HG02870 (cell line): ENCODE measurements at regions not wholly inside any gene's neighbourhood (a gene's known extent, or its start where the extent isn't known, plus 50 kb on each side); places are given as distances from the start of the nearest gene placed in this dataset.
"Not testable (repeated sequence)": the region's sequence is repeated elsewhere in the genome, so short reads cannot be mapped to it uniquely, and the experiment has no call there.

Experiments
- ATAC-seq: cut with Tn5 transposase; IDR thresholded peaks from one replicate; pipeline ENCODE4 v1.9.1; 2021; ENCODE audit warnings: mild to moderate bottlenecking, moderate library complexity; ENCODE audit not compliant: unreplicated experiment

- ATAC-seq = no peak
Measured at GRCh38 chr10:109308971-109309370, 614.3 kb downstream of the XPNPEP1 start.

DNA sequence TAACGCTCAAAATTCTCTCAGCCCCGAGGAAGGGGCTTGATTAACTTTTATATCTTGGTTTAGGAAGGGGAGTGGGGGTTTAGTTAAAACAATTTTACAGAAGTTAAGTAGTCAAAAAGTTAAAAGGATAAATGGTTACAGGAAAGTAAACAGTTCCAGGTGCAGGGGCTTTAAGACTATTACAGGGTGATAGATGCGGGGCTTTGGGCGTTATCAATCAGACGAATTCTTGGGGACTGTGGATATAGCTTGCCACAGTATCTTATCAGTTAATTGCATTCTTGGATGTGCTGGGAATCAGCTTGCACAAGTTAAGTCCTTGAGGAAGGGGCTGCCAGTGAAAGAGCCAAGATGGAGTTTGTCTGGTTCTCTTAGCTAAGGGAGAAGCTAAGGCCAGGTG lies 616.2 kb downstream of the XPNPEP1 start:
- not testable (repeated sequence) for ATAC-seq

- ATAC-seq = no peak
Measured at GRCh38 chr10:109306698-109307097, 616.6 kb downstream of the XPNPEP1 start.

DNA sequence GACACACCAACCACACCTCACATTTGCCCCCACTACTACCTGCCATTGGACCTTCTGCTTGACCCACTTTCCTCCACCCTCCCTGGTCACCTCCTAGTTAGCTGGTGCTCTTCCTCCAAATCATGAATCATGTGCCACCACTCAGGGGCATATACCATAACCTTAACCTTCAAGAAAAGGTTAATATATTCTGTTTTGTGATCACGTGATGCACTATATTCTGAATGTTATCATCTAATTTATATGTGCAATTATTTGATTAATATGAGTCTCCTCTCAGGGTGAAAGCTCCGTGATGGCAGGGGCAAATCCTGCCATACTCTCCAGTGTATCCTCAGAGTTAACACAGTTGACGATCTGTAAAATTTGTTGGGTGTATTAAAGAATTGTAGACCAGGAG lies 635.5 kb downstream of the XPNPEP1 start:
- no peak for ATAC-seq

- ATAC-seq = no peak
Measured at GRCh38 chr10:109282510-109282909, 640.8 kb downstream of the XPNPEP1 start.

GRCh38 chr10:109281347-109281746 lies 642.0 kb downstream of the XPNPEP1 start:
- ATAC-seq = no peak

GRCh38 chr10:109280837-109281236 lies 642.5 kb downstream of the XPNPEP1 start:
- ATAC-seq = no peak

- no peak for ATAC-seq
Measured at GRCh38 chr10:109277456-109277855, 645.9 kb downstream of the XPNPEP1 start.

DNA sequence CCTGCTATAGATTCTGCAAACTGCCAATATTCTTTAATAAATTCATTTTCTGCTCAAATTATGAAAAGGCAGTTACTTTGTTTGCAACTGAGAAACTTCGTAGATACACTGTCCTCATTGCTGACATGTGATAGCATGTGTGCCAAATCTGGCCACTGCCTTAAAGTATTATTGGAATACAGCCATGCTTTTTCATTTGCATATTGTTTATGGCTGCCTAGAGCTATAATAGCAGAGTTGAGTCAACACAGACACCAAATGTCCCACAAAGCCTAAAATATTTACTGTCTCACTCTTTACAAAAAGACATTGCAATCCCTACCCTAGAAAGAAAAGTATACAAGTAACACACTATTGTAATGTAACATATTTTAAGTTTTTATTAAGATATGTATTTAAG lies 647.4 kb downstream of the XPNPEP1 start:
- ATAC-seq = no peak

- no peak for ATAC-seq
Measured at GRCh38 chr10:109274681-109275080, 648.6 kb downstream of the XPNPEP1 start.

DNA sequence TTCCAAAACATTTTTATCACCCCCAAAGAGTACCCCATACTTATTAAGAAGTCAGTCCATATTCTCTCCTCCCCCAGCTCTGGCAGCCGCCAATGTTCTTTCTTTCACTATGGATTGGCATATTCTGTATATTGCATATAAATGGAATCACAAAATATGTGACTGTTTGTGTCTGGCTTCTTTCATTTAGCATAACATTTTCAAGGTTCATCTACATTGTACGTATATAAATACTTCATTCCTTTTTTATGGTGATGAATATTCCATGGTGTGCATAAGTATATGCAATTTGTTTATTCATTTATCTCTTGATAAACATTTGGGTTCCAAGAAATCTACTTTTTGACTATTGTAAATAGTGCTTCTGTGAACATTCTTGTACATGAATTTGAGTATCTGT lies 653.1 kb downstream of the XPNPEP1 start:
- ATAC-seq = no peak

DNA sequence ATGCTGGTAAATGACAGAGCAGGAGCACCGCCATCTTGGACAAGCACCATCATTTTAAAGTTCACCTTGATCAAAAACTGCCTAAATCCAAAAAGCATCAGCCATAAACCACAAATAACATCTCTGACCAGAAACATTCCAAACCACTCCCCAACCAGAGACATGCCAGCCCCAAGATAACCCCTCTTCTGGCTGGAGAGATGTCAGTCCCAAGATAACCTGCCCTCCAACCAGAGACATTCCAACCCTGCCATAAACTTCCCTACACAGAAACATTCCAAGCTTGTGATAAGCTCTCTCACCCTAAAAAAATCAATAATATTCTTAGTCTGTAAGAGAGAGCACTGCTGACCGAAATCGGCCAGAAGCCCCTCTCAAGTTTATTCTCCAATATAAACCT lies 659.3 kb downstream of the XPNPEP1 start:
- no peak for ATAC-seq

DNA sequence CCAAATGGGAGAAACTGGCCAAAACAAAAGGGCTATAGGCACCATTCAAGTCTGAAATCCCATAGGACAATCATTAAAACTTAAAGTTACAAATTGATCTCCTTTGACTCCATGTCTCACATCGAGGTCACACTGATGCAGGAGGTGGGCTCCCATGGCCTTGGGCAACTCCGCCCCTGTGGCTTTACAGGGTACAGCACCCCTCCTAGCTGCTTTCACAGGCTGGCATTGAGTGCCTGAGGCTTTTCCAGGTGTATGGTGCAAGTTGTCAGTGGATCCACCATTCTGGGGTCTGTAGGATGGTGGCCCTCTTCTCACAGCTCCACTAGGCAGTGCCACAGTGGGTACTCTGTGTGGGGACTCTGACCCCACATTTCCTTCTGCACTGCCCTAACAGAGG lies 662.1 kb downstream of the XPNPEP1 start:
- ATAC-seq = no peak

DNA sequence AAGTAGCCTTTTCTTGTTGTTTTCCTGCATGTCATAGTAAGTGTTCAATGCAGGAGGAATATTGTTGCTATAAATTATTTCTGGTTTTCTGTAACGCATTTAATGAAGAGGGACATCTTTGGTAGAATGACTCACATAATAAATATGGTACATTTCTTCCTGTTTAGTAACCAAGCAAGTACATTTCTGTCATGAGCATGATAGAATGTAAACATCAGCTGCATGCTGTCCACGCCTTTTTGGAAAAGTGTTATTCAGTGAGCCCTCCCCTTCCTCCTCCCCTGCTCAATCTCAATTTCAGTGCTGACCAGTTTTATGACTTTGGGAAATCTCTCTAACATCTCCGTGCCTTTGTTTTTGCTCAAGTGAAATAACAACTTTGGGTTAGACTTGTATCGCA lies 664.0 kb downstream of the XPNPEP1 start:
- ATAC-seq = no peak

- no peak for ATAC-seq
Measured at GRCh38 chr10:109253306-109253705, 670.0 kb downstream of the XPNPEP1 start.

- no peak for ATAC-seq
Measured at GRCh38 chr10:109250152-109250551, 673.2 kb downstream of the XPNPEP1 start.

GRCh38 chr10:109247814-109248213 lies 675.5 kb downstream of the XPNPEP1 start:
- no peak for ATAC-seq

DNA sequence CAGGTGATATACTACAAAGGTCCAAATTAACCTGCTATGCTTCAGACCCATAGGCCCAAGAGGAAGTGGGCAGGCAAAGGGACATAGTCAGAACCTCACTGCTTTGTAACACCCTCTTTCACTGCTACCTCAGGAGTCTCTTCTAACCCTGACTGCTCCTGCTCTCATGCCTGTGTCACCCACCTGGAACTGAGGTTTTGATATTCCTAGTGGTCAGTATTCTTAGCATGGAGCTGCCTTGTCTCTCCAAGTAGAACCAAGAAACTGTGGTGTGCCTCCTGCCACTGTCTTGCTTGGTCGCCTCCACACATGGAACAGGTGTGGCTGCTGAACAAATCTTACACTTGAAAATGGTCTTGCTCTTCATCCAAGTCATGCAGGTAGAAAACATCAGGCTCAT lies 677.5 kb downstream of the XPNPEP1 start:
- ATAC-seq = no peak

- ATAC-seq = no peak
Measured at GRCh38 chr10:109239371-109239770, 683.9 kb downstream of the XPNPEP1 start.

GRCh38 chr10:109237682-109238081 lies 685.6 kb downstream of the XPNPEP1 start:
- no peak for ATAC-seq

DNA sequence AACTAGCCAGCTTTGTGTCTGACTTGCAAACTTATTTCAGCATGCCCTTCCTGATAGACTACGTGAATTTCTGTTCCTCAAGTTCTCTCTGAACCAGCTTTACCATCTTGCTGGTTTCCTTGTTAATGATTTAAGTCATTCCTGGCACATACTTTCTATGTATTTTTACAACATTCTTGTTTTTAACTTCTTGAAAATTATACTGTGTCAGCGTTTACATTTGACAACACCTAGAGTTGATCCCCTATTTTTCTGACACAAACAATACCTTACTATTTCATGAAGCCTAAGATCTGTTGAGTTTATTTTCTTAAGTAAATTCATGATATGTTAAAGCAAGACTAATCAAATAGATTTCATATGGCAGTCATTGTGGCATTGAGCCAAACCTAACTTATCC lies 686.3 kb downstream of the XPNPEP1 start:
- no peak for ATAC-seq

- ATAC-seq = not testable (repeated sequence)
Measured at GRCh38 chr10:109223533-109223932, 699.8 kb downstream of the XPNPEP1 start.

- ATAC-seq = no peak
Measured at GRCh38 chr10:109219935-109220605, 703.2 kb downstream of the XPNPEP1 start.
